HG02759 (cell line): ENCODE measurements at regions not wholly inside any gene's neighbourhood (a gene's known extent, or its start where the extent isn't known, plus 50 kb on each side); places are given as distances from the start of the nearest gene placed in this dataset.
"Not testable (repeated sequence)": the region's sequence is repeated elsewhere in the genome, so short reads cannot be mapped to it uniquely, and the experiment has no call there.

Experiments used
- ATAC-seq: cut with Tn5 transposase; IDR thresholded peaks from one replicate; pipeline ENCODE4 v1.9.1; 2021; ENCODE audit warnings: mild to moderate bottlenecking, moderate library complexity; ENCODE audit not compliant: unreplicated experiment

DNA sequence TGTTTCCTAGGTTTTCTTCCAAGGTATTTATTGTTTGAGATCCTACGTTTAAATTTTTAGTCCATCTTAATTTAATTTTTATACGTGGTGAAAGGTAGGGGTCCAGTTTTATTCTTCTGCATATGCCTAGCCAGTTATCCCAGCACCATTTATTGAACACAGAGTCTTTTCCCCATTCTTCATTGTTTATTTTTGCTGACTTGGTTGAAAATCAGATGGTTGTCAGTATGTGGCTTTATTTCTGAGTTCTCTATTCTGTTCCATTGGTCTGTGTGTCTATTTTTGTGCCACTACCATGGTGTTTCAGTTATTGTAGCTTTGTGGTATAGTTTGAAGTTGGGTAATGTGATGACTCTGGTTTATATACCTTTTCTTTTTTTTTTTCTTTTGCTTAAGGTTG, 753.0 kb upstream of the GOT2 start:
- ATAC-seq = no peak

DNA sequence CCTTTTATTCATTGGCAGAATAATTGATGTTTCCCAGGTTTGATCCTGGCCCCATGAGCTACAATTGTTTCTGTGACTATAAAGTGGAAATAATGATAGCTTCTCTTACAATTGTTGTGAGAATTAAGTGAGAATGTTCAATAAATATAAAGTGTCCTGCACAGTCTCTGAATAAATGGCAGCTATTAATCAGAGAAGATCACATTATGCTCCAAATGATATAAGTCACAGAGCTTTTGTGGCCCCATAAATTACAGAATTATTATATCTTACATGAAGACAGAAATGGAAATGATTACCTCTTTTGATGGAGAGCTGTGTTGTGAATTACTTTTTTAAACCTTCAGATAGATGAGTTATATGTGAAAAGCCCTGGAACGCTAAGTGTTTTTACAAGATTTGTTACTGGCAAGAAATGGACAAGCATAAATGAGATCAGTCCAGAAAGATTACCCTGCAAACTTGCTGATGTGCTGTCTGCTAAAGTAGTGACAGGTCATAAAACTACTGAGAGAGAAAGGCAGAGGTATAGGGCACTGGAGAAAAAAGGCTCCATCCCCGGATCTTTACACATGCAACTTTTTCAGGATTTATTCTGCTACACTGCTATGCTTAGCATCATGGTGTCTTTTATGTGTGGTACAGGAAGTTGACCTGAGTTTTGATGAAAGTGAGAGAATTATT, 750.9 kb upstream of the GOT2 start:
- no peak for ATAC-seq

DNA sequence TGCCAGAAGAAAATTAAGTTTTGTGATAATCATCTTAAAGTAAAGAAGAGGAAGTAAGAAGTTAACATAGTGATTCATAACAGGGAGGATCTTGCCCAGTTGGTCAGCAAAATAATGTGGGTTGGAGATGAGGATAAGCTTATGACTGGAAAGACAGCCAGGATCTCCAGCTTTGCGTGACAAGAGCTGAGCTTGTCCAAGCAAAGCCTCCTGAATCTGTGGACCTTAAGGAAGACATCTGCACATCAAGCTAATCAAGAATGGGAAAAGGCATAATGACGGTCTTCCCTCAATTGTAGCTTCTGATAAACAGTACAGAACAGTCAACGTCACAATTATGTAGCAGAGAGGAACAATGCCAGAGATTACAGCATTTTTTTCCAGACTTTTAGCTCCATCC, 744.7 kb upstream of the GOT2 start:
- ATAC-seq = no peak

DNA sequence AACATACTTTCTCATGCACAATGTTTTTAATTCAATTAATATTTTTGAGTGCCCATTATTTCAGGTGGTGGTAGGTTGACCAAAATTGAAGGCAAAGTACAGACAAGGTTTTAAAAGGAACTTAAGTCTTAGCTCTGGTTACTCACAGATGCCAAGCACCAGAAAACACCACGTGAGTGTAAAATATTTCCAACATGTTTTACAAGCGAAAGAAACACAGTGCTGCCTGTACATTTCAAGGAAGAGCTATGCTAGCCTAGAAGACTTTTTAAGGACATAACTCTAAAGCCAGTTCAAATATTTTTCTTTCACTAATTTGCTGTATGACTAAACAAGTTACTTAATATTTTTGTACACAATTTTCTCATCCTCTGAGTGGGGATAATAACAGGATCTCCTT, 736.4 kb upstream of the GOT2 start:
- ATAC-seq = no peak

DNA sequence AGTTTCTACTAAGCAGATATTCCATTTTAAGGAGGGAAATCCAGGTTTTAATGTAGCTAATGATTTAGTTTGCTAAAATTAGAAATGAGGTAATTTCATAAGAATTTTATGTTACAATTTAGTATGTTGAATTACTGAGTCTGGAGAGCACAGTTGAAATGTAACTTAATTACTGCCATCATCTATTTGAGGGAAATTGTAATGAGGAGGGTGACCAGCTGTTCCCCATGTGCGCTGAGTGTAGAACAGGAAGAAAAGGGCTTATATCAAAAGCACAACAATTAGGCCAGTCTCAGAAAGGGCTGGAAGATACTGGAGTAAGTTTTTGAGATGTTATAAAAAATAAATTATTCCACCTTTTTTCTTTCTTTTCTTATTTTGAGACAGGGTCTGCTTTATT, 735.1 kb upstream of the GOT2 start:
- no peak for ATAC-seq

DNA sequence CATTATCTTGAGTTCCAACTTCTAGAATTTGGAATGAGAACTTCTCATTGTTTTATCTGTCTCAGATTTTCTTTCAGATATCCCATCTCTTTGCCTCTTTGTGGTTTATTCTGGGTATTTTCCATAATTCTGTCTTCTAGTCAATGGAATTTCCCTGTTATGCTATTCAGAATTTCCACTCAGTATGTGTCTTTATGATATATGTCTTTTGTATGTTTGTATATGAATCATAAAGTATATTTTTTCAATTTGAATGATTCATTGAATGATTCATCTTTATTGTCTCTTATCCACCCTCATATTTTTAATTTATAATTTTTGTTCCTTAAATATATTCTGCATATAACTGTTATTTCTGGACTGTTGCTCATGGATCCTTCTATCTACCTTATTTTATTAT, 729.7 kb upstream of the GOT2 start:
- ATAC-seq = no peak

DNA sequence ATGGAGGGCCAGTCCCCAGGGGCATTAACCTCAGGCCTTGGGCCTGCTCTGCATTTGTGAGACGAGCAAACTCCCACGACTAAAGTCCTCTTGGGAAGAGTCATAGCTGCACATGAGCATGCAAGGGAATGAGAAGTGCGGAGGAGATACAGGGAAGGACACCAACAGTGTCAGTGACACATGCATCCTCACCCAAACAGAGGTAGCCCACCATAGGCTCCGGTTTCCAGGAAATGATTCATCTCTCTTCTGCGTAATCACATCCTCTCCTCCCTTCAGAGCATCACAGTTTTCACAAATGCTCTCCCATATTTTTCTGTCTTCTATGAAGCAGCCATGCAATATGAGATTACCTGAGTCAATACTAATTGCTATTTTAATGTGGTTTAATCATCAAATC, 725.7 kb upstream of the GOT2 start:
- ATAC-seq = no peak

DNA sequence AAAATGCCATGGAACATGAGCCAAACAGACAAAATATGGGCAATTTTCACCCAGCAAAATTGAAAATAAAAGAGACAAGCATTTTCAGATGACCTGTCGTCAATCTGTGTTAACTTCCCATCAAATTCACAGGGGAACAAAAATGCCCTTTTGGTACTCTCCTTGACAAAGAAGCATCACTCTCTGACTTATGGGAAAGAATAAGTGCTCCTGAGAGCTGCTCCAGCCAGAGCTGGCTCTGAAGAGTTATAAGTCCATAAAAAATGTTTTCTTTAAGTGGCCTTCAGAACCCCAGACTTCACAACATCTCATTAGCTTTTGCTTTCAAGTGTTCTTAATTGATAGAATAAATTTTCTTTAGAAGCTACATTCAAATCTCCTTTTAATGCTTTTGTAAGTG, 721.4 kb upstream of the GOT2 start:
- ATAC-seq = no peak

DNA sequence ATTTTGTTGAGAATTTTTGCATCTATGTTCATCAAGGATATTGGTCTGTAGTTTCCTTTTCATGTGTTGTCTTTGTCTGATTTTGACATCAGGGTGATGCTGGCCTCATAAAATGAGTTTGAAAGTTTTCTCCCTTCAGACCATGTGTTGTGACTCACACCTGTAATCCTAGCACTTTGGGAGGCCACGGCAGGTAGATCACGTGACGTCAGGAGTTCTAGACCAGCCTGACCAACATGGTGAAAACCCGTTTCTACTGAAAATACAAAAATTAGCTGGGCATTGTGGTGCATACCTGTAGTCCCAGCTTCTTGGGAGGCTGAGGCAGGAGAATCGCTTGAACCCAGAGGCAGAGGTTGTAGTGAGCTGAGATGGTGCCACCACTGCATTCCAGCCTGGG, 716.4 kb upstream of the GOT2 start:
- ATAC-seq = not testable (repeated sequence)

DNA sequence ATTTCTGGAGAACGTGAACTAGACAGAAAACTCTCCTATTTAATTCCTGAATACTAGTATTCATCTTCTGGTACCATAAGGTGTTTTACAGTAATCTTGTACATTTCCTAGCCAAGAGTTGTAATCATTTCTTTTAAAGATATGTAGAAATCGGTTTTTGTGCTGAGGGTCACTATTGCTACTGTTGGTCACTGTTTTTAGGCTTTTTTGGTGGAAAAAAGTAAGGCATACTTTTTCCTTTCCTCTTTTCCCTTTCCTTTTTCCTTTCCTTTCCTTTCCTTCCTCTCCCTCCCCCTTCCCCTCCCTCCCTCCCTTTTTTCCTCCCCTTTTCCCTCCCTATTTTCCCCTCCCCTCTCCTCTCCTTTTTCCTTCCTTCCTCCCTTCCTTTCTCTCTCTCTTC, 706.4 kb upstream of the GOT2 start:
- ATAC-seq = no peak

DNA sequence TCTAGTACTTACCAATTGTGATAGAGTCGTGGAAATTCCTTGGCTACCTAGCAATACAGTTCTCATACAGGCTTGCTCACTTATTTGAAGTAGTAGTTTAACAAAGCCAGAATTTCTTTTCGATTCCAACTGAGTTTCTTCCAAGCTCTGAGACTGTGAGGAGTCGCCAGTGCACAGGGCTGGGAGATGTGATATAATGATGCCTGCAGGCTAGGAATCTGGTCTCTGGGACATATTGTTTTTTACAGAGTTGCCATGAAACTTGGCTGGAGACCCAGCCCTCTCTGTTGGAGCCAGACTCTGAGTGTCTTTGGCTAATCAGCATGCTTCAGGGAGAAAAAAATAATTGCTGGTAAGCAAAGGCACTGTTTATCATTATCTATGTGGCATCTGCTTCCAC, 698.8 kb upstream of the GOT2 start:
- ATAC-seq = no peak

DNA sequence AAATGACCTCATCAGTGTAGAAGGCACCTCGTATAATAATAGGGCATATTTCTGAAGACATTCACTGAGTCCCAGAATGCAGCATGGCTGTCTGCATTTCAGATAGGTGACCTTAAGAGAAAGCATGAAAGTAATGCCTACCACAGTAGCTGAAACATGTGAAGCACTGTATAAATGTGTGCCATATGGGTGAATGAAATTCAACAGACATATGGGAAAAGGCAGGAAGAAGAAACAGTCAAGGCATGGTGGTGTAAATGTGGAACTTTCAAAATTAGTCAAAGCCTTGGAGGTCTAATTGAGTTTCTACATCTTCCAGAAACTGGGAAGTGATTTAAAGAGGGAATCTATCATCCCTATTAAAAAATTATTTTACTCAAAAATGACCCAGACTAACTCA, 698.2 kb upstream of the GOT2 start:
- no peak for ATAC-seq

DNA sequence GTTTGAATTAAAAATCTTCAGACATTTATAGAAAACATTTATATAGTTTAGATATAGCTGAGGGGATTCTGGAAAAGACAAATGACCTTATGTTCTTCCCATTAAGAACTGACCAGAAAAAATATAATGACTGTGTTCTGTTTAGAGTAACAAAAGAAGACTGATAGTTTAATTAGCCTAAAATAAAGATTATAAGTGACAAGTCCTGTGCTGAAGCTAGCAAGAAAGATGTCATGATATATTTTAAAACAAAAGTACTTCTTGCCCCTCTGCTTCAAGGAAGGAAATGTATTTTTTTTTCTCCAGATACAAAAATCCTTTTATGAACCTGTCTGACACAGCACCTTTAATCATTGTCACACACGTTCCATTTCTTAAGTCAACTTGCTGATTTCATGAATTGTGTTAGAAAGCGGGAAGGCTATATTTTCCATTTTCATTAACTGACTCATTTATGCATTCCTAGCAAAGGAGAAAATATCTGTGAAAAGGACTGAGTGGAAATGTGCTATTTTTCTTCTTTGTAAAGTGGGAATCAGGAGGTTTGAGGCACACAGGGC, 690.7 kb upstream of the GOT2 start:
- no peak for ATAC-seq

DNA sequence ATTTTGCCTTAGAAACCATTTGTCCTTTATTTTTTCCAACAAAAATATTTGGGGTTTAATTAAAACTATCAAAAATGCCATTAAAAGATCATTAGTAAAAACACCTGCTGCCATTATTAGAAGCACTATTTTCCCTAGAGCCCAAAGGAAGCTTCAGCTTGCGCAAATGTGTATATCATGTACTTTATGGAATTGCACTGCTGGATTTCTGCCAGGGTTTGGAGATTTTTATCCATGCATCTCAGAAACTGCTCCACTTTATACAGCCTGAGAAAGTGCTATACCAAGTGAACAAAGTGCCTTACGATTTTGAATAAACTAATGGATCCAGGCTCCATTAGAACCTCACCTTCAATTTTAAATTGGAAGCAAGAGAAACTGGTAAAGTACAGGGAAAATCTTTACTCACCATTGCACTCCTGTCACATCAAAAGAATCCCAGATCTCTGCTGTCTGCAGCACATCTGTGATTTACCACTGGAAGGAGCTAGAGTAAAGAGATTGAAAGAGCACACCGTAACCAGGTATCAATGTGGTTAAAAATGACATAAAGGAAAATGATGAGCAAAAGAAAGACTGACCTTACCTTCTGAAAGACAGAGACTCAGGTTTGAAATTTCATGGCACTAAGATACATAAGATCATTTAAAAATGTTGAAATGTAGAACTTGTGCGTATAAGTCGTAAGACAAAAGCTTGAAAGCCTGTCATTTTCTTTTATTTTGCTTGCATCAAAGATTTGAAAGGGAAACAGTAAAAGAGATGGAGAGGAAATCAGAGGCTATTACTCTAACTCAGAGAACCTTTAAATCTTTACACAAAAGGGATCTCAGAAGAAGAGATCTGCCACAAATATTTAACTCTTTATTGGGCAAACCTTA, 678.1 kb upstream of the GOT2 start:
- ATAC-seq = no peak

DNA sequence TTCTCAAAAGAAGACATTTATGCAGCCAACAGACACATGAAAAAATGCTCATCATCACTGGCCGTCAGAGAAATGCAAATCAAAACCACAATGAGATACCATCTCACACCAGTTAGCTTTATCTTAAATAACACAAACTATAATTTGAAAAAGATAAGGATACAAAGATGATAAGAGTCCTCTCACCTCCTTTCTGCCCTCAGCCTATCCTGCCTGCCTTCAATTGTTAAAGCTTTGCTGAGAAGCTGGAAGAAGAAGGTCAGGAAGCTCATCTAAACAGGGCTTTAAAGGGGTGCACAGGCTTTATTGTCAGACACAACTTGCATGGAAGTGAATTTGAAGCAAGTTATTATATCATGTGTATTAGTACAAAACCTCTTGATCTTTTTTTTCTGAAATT, 676.3 kb upstream of the GOT2 start:
- ATAC-seq = no peak

DNA sequence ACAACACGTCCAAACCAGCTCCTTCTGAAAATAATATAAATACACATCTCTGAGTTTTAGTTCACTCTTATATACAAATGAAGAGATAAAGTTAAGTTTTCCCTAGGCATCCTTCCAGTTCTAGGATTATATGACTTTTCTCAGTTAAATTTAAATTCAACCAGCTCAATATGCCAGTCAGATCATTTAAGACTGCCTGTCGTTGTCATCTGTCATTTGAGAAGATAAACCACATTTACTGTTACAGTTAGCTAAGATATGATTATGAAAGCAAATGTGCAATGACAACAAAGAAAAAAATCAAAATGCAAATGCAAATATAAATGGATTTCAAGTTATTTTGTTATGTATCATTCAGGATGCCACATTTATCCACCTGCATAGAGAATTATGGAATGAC, 671.7 kb upstream of the GOT2 start:
- ATAC-seq = no peak

DNA sequence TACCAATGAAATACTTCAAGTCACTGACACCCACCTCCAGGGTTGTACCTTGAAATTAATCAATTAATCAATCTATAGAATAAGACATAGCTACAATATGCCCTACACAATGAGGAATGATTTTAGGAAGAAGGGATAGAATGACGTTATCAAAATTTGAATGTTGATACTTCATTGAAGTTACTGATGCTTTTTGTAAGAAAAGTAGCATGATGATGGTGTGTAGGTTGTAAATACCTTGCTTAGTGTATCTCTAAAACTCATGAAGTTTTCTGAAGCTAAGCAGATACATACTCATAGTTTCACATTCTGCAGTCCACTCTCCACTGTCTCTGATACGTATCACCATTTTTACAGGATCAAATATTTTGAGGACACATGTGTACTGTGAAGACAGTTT, 670.4 kb upstream of the GOT2 start:
- ATAC-seq = no peak

DNA sequence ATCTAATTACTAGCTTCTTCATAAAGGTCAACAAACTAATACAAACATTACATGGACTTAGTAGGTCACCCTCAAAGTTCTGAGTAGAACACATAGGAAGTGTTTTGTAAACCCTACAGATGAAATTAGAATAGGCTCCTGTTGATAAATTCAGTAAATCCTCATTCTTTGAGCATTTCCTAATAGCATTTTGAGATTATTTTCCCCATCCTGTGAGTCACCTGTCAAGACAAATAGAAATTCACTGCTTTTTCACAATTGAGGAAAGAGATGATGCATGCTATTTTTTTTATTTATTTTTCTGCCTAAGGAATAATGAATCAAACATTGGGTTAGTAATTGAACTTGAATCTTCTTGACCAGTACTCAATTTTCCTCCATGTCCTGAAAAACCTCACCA, 666.7 kb upstream of the GOT2 start:
- ATAC-seq = no peak

DNA sequence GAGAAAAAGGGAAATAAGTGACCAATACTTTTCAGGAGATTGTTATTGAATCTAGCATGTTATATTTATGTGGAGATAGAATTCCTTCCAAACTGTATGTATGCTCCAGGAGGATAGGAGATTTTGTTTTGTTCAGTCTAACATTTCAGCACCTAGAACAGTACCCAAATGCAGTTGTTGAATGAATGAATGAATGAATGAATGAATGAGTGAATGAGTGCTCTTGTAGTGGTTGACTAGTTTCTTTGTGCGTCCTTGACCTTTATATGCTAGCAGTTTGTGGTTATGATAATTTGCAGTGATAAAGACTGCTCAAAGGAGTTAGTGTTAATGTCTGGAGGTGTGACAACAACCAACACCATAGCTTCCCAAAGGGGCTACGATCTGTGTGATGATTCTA, 663.5 kb upstream of the GOT2 start:
- ATAC-seq = no peak

DNA sequence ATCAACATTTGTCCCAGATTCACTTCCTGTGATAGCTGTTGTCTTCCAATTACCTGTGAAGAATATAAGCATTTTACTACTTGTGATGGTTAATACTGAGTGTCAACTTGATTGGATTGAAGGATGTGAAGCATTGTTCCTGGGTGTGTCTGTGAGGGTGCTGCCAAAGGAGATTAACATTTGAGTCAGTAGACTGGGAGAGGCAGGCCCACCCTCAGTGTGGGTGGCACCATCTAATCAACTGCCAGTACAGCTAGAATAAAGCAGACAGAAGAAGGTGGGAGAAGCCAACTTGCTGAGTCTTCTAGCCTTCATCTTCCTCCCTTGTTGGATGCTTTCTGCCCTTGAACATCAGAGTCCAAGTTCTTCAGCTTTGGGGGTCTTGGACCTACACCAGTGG, 660.4 kb upstream of the GOT2 start:
- no peak for ATAC-seq

DNA sequence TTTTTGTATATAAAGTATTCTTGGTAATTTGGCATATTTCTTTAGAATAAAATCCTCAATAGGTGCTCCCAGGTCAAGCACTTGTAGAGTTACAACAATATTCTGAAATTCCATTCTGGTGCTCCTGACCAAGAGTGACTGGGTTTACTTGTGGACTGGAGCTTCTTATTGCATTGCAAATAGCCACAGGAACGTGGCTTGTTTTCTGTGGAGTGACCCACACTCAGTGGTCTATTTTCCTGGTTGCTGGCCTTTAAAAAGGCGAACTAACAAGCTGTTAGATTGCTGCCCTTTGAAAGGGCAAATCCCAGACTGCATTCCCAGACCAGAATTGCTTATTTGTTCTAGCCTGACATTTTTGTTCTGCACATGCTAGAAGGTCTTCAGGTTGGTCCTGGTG, 658.8 kb upstream of the GOT2 start:
- ATAC-seq = no peak

DNA sequence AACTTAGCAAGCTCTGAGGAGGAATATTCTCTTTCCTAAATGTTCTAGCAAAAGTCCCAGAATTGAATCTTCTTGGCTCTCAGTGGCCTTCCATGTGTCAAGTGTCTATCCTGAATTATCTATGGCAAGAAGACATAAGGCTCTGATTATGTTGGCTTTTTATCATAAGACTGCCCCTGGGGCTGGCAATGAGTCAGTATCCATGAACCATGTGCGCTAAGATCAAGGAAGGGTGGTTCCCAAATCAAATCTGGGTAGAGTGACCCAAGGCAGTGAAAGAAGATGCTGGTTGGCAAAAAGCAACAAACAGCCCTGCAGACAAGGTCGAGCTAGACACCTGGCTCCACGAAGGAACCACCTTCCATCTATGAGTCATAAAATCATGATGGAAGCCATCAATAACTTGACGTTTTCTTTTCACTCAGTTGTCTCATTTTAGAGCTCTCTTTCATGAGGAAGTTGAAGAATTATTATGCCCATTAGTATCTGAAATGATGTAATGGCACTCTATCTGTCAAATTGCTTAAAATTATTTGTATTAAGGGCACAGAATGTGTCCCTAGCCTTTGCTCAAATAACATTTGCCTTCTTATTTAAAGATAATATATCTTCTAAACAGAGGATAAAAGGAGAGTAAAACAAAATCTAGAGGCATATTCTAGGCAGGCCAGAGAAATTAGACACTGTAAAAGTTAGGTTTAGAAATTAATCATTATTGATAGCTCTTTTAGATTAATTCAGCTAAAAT, 657.7 kb upstream of the GOT2 start:
- ATAC-seq = no peak
